SJCRH30 (cell line): ENCODE measurements at regions not wholly inside any gene's neighbourhood (a gene's known extent, or its start where the extent isn't known, plus 50 kb on each side); places are given as distances from the start of the nearest gene placed in this dataset.

ENCODE experiments used
- DNase-seq, 2 experiments: peaks; one replicate each; pipeline ENCODE4 v3.0.0-alpha.2; 2015 to 2020
- H3K27ac ChIP-seq: fragments of 250-450 bp; sonication (Bioruptor Pico); 2 replicates; pipeline ENCODE4 v1.5.1; 2020; ENCODE audit warnings: mild to moderate bottlenecking, moderate library complexity
- H3K27me3 ChIP-seq: fragments of 250-450 bp; sonication (Bioruptor Pico); 2 replicates; pipeline ENCODE4 v1.5.1; 2020; ENCODE audit warnings: mild to moderate bottlenecking, moderate library complexity
- H3K36me3 ChIP-seq: fragments of 250-450 bp; sonication (Bioruptor Pico); 2 replicates; pipeline ENCODE4 v1.5.1; 2020; ENCODE audit warnings: mild to moderate bottlenecking, moderate library complexity
- H3K4me1 ChIP-seq: fragments of 250-450 bp; sonication (Bioruptor Pico); 2 replicates; pipeline ENCODE4 v1.5.1; 2020; ENCODE audit warnings: mild to moderate bottlenecking, moderate library complexity
- H3K4me3 ChIP-seq: fragments of 250-450 bp; sonication (Bioruptor Pico); 2 replicates; pipeline ENCODE4 v1.5.1; 2020; ENCODE audit warnings: mild to moderate bottlenecking, moderate library complexity
- H3K9me3 ChIP-seq: fragments of 250-450 bp; sonication (Bioruptor Pico); replicated peaks from 2 replicates; pipeline ENCODE4 v1.5.1; 2020; ENCODE audit warnings: mild to moderate bottlenecking, moderate library complexity

GRCh38 chr2:3951131-3951954 lies 248.0 kb downstream of the DCDC2C start:
- Histone ChIP-seq H3K36me3 (no peaks in the 10 kb centered on the region), H3K4me3 (no peak overlapping the region), H3K27ac (no peak overlapping the region), H3K27me3 (no peaks in the 10 kb centered on the region), H3K4me1 (peaks cover 3% of the 10 kb centered on the region; the same call in 1 of the 2 replicates), H3K9me3 (no peaks in the 10 kb centered on the region)
- DNase-seq, result no peak

GRCh38 chr2:3952866-3953516 lies 249.6 kb downstream of the DCDC2C start:
- Histone ChIP-seq H3K4me3 (no peak overlapping the region), H3K27ac (no peak overlapping the region), H3K27me3 (no peaks in the 10 kb centered on the region), H3K36me3 (no peaks in the 10 kb centered on the region), H3K4me1 (peaks cover 3% of the 10 kb centered on the region; the same call in 1 of the 2 replicates), H3K9me3 (no peaks in the 10 kb centered on the region)
- peak; percentile 26 to 34 for DNase-seq

GRCh38 chr2:3954261-3954660 lies 250.9 kb downstream of the DCDC2C start:
- no peak overlapping the region for H3K27ac ChIP-seq
- DNase-seq, result no peak
- no peaks in the 10 kb centered on the region for H3K27me3 ChIP-seq
- peaks cover 3% of the 10 kb centered on the region; the same call in 1 of the 2 replicates for H3K4me1 ChIP-seq
- no peak overlapping the region for H3K4me3 ChIP-seq
- H3K9me3 ChIP-seq, result no peaks in the 10 kb centered on the region
- H3K36me3 ChIP-seq, result no peaks in the 10 kb centered on the region

GRCh38 chr2:3956406-3956805 lies 253.0 kb downstream of the DCDC2C start:
- Histone ChIP-seq H3K36me3 (no peaks in the 10 kb centered on the region), H3K4me1 (peaks cover 3% of the 10 kb centered on the region; the same call in 1 of the 2 replicates), H3K4me3 (no peak overlapping the region), H3K9me3 (no peaks in the 10 kb centered on the region), H3K27ac (no peak overlapping the region), H3K27me3 (no peaks in the 10 kb centered on the region)
- DNase-seq, result no peak

GRCh38 chr2:3956892-3957291 lies 253.5 kb downstream of the DCDC2C start:
- no peak overlapping the region for H3K4me3 ChIP-seq
- no peaks in the 10 kb centered on the region for H3K9me3 ChIP-seq
- H3K27me3 ChIP-seq, result no peaks in the 10 kb centered on the region
- H3K4me1 ChIP-seq, result peaks cover 3% of the 10 kb centered on the region; the same call in 1 of the 2 replicates
- no peaks in the 10 kb centered on the region for H3K36me3 ChIP-seq
- no peak overlapping the region for H3K27ac ChIP-seq
- no peak for DNase-seq

- no peak overlapping the region for H3K4me3 ChIP-seq
- H3K9me3 ChIP-seq, result no peaks in the 10 kb centered on the region
- no peak overlapping the region for H3K27ac ChIP-seq
- DNase-seq, result no peak
- H3K27me3 ChIP-seq, result no peaks in the 10 kb centered on the region
- H3K36me3 ChIP-seq, result no peaks in the 10 kb centered on the region
- H3K4me1 ChIP-seq, result no peaks in the 10 kb centered on the region
Measured at GRCh38 chr2:3958465-3958864, 255.1 kb downstream of the DCDC2C start.

GRCh38 chr2:3958969-3959368 lies 255.6 kb downstream of the DCDC2C start:
- no peaks in the 10 kb centered on the region for H3K9me3 ChIP-seq
- no peaks in the 10 kb centered on the region for H3K27me3 ChIP-seq
- DNase-seq, result no peak
- H3K4me1 ChIP-seq, result no peaks in the 10 kb centered on the region
- H3K4me3 ChIP-seq, result no peak overlapping the region
- H3K36me3 ChIP-seq, result no peaks in the 10 kb centered on the region
- H3K27ac ChIP-seq, result no peak overlapping the region

- peak in 1 of 2 experiments; percentile 63 for DNase-seq
Measured at GRCh38 chr2:3959372-3959771, 256.0 kb downstream of the DCDC2C start.

GRCh38 chr2:3960106-3960505 lies 256.7 kb downstream of the DCDC2C start:
- no peaks in the 10 kb centered on the region for H3K4me1 ChIP-seq
- DNase-seq, result no peak
- no peaks in the 10 kb centered on the region for H3K36me3 ChIP-seq
- H3K4me3 ChIP-seq, result no peak overlapping the region
- H3K9me3 ChIP-seq, result no peaks in the 10 kb centered on the region
- H3K27me3 ChIP-seq, result no peaks in the 10 kb centered on the region
- H3K27ac ChIP-seq, result no peak overlapping the region

More at GRCh38 chr2:3959372-3959771, 256.0 kb downstream of the DCDC2C start:
- no peaks in the 10 kb centered on the region for H3K4me1 ChIP-seq
- H3K27me3 ChIP-seq, result no peaks in the 10 kb centered on the region
- H3K36me3 ChIP-seq, result no peaks in the 10 kb centered on the region
- no peak overlapping the region for H3K4me3 ChIP-seq
- no peaks in the 10 kb centered on the region for H3K9me3 ChIP-seq
- no peak overlapping the region for H3K27ac ChIP-seq

GRCh38 chr2:3962719-3963118 lies 259.3 kb downstream of the DCDC2C start:
- Histone ChIP-seq H3K27me3 (no peaks in the 10 kb centered on the region), H3K9me3 (no peaks in the 10 kb centered on the region), H3K4me1 (no peaks in the 10 kb centered on the region), H3K36me3 (no peaks in the 10 kb centered on the region), H3K4me3 (no peak overlapping the region), H3K27ac (no peak overlapping the region)
- no peak for DNase-seq

- Histone ChIP-seq H3K4me1 (no peaks in the 10 kb centered on the region), H3K27ac (no peak overlapping the region), H3K9me3 (no peaks in the 10 kb centered on the region), H3K36me3 (no peaks in the 10 kb centered on the region), H3K27me3 (no peaks in the 10 kb centered on the region), H3K4me3 (no peak overlapping the region)
- DNase-seq, result no peak
Measured at GRCh38 chr2:3965211-3965610, 261.8 kb downstream of the DCDC2C start.

- H3K27ac ChIP-seq, result no peak overlapping the region
- H3K9me3 ChIP-seq, result no peaks in the 10 kb centered on the region
- H3K4me3 ChIP-seq, result no peak overlapping the region
Measured at GRCh38 chr2:3965953-3966352, 262.6 kb downstream of the DCDC2C start.

GRCh38 chr2:3966470-3966869 lies 263.1 kb downstream of the DCDC2C start:
- Histone ChIP-seq H3K36me3 (no peaks in the 10 kb centered on the region), H3K27me3 (no peaks in the 10 kb centered on the region), H3K9me3 (peaks cover 2% of the 10 kb centered on the region), H3K27ac (no peak overlapping the region), H3K4me3 (no peak overlapping the region), H3K4me1 (no peaks in the 10 kb centered on the region)
- DNase-seq, result no peak

More at GRCh38 chr2:3965953-3966352, 262.6 kb downstream of the DCDC2C start:
- Histone ChIP-seq H3K27me3 (no peaks in the 10 kb centered on the region), H3K4me1 (no peaks in the 10 kb centered on the region), H3K36me3 (no peaks in the 10 kb centered on the region)
- DNase-seq, result no peak

- H3K27ac ChIP-seq, result no peak overlapping the region
- H3K9me3 ChIP-seq, result peaks cover 3% of the 10 kb centered on the region
- H3K4me1 ChIP-seq, result no peaks in the 10 kb centered on the region
- no peak for DNase-seq
- no peaks in the 10 kb centered on the region for H3K27me3 ChIP-seq
- no peak overlapping the region for H3K4me3 ChIP-seq
- no peaks in the 10 kb centered on the region for H3K36me3 ChIP-seq
Measured at GRCh38 chr2:3968736-3969135, 265.4 kb downstream of the DCDC2C start.

GRCh38 chr2:3970791-3971651 lies 267.6 kb downstream of the DCDC2C start:
- no peak for DNase-seq
- H3K27me3 ChIP-seq, result no peaks in the 10 kb centered on the region
- no peaks in the 10 kb centered on the region for H3K36me3 ChIP-seq
- H3K9me3 ChIP-seq, result peaks cover 3% of the 10 kb centered on the region
- no peak overlapping the region for H3K4me3 ChIP-seq
- H3K4me1 ChIP-seq, result no peaks in the 10 kb centered on the region
- no peak overlapping the region for H3K27ac ChIP-seq
